ENCODE measurements at regions not wholly inside any gene's neighbourhood (a gene's known extent, or its start where the extent isn't known, plus 50 kb on each side); places are given as distances from the start of the nearest gene placed in this dataset.

DNA sequence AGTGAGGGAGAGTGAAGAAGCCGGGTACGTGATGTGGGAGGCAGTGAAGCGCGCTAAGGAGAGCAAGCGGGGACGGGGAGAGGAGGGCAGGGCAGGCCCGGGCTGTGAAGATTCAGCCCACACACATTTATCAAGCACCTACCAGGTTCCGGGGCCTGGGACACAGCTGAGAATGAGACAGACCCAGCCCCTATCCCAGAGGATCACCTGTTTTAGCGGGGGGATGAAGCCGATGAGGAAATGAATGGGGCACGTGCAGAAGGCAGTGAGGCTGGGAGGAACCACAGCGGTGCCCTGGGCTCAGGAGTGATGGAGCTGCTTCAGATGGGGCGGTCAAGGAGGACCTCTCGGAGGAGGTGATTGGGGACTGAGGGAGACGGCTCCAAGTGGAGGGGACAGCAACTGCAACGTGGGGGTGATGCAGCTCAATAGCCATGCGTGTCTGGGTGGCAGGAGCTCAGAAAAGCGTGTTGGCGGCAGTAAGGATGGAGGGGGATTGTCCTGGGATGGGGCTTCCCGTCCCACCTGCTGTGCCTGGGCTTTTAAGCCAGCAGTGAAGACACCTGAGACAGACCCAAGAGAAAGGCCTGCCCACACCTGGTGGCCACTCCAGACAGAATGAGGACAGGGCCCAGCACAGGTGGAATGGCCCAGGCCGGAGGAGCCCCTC lies 77.5 kb upstream of the UNC5A start:
- no peak overlapping the region for H3K27ac ChIP-seq
- TF ChIP-seq, protein P1, sequence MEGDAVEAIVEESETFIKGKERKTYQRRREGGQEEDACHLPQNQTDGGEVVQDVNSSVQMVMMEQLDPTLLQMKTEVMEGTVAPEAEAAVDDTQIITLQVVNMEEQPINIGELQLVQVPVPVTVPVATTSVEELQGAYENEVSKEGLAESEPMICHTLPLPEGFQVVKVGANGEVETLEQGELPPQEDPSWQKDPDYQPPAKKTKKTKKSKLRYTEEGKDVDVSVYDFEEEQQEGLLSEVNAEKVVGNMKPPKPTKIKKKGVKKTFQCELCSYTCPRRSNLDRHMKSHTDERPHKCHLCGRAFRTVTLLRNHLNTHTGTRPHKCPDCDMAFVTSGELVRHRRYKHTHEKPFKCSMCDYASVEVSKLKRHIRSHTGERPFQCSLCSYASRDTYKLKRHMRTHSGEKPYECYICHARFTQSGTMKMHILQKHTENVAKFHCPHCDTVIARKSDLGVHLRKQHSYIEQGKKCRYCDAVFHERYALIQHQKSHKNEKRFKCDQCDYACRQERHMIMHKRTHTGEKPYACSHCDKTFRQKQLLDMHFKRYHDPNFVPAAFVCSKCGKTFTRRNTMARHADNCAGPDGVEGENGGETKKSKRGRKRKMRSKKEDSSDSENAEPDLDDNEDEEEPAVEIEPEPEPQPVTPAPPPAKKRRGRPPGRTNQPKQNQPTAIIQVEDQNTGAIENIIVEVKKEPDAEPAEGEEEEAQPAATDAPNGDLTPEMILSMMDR (conservative IDR thresholded peaks at IDR 0.05; ENCODE audit: low read depth), result no peak
- ChIA-PET CTCF (interaction anchor here (0.7 to 1.2 kb wide), 2 partner anchors 12 to 89 kb away, joined by 3 read pairs; no protein-coding TSS in a partner anchor), POLR2A (ENCODE audit: low non-redundant PET) (no interaction called here)
- DNase-seq (ENCODE audit: low spot score), result no peak

DNA sequence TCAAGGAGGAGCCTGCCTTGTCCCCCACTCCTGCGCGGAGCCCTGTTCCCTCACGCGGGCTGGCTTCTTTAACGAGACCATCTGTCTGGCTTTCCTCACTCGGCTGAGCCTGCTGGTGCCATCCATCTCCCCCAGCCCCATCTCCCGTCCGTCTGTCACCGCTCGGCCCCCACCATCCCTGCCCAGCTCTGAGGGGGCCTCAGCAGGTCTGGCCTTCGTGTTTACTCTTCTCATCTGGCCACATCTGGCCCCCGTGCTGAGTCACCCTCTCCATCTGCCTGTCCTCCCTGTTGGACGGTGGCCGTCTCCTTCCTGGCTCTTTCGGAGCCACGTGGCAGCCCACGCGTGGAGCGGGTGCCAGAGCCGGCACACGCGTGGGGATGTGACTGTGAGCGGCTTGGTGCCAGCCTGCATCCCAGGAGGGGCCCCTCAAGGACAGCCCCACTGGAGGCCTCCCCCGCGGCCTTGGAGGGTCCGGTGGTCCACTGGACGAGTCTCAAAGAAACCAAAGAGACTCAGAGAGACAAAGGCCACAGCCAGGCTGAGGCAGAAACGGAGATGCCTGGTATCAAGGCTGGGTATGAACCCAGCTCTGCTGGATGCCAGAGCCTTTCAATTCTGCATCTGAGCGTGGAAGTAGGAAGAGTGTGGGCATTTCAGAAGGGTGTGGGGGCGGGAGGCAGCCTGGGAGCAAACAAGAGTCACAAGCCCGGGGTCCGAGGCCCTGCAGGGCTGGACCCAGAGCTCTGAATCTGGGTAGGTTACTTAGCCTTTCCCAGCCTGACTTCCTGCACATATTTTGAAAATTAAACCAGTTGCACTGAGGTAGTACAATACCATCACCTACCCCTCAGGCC lies 76.7 kb upstream of the UNC5A start:
- TF ChIP-seq, protein P1 (conservative IDR thresholded peaks at IDR 0.05; ENCODE audit: low read depth), result no peak
- no peak overlapping the region for H3K27ac ChIP-seq
- ChIA-PET POLR2A (ENCODE audit: low non-redundant PET) (no interaction called here), CTCF (interaction anchor here (0.9 kb wide), 1 partner anchor 76 kb away, joined by 3 read pairs; no protein-coding TSS in a partner anchor)
- DNase-seq (ENCODE audit: low spot score), result no peak

DNA sequence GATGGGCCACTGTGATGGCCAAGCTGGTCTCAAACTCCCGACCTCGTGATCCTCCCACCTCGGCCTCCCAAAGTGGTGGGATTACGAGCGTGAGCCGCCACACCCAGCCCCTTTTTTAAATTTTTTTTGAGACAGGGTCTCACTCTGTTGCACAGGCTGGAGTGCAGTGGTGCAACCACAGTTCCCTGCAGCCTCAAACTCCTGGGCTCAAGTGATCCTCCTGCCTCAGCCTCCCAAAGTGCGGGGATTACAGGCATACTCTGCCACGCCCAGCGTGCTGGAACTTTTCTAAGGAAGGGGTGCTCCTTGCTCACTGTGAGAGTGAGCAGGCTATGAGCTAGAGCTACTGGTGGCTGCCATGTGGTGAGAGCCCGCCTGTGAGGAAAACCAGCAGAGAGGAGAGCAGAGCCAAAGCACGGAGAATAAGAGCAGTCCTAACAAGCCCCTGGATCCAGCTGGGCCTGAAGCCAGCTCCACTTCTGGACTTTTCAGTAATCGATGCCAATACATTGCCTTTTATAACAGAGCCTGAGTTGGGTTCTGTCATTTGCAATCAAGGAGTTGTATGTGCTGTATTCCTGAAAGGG lies 75.5 kb upstream of the UNC5A start:
- ChIA-PET POLR2A (ENCODE audit: low non-redundant PET) (no interaction called here), CTCF (interaction anchor here (0.7 to 0.9 kb wide), 2 partner anchors 77 to 395 kb away, joined by 3 read pairs; no protein-coding TSS in a partner anchor)
- TF ChIP-seq, protein P1 (conservative IDR thresholded peaks at IDR 0.05; ENCODE audit: low read depth), result no peak
- H3K27ac ChIP-seq, result no peak overlapping the region
- no peak for DNase-seq (ENCODE audit: low spot score)

DNA sequence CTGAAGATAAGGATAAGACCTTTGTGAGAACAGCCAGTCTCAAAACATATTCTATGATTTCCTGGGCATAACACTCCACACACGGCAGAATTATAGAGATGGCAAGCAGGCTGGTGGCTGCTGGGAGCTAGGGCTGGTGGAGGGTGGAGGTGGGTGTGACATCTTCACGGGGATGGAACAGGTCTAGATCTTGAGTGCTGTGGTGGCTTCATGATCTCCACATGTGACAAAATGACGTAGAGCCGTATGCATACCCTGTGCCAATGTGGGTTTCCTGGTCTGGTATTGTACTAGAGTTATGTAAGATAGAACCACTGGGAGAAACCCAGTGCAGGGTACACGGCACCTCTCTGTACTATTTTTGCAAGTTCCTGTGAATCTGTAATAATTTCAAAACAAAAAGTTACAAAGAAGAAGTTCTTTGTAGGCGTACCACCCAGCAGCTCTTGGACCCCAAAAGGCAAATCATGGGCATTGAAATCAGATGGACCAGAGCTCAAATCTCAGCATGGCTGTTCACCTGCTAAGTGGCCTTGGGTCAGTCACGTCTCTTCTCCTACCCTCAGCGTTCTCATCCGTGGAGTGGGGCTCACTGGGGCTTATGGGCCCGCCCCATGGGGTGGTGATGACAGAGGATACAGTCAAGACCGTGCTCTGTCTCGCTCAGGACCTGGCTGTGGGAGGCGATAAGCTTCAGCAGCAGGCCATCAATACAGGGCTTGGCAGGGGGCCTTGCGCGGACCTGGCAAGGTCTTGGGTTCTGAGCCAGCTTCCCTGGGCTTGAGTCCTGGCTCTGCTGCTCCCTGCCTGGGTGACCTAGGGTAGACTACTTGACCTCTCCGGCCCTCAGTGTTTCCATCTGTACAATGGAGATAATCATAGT lies 74.7 kb upstream of the UNC5A start:
- TF ChIP-seq, protein P1 (conservative IDR thresholded peaks at IDR 0.05; ENCODE audit: low read depth), result no peak
- DNase-seq (ENCODE audit: low spot score), result no peak
- CTCF ChIA-PET, result interaction anchor here (0.5 to 0.6 kb wide), 3 partner anchors 11 to 151 kb away, joined by 3 to 7 read pairs (median 3); no protein-coding TSS in a partner anchor
- no peak overlapping the region for H3K27ac ChIP-seq
- POLR2A ChIA-PET (ENCODE audit: low non-redundant PET), result no interaction called here

DNA sequence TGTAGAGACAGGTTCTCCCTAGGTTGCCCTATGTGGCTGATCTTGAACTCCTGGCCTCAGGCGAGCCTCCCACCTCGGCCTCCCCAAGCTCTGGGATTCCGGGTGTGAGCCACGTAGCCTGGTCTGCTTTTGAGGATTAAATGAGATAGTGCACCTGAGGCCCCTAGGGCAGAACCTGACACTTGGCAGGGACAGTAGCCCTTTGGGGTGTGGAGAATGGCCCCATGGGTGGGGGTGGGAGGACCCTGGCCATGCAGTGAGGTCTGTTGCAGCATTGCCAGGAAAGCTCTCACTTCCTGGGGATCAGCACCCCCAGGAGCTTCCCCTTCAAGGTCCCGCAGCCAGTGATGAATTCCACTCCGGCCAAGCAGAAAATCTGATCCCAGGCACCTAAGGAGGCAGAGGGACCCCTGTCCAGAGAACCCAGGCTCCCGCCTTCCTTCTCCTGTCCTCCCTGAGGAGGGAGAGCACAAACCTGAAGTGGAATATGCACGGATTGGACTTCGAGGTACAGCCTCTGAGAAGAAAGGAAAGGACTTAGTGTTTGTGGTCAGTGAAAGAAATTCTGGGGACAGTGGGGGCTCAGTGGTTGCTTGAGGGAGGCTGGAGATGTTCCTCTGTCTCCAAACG lies 73.9 kb upstream of the UNC5A start:
- no peak for DNase-seq (ENCODE audit: low spot score)
- ChIA-PET POLR2A (ENCODE audit: low non-redundant PET) (no interaction called here), CTCF (interaction anchor here (0.6 kb wide), 2 partner anchors 10 to 150 kb away, joined by 3 to 7 read pairs; no protein-coding TSS in a partner anchor)
- H3K27ac ChIP-seq, result no peak overlapping the region
- TF ChIP-seq, protein P1 (conservative IDR thresholded peaks at IDR 0.05; ENCODE audit: low read depth), result no peak
